Mononuclear cell (primary cell): ENCODE measurements at regions not wholly inside any gene's neighbourhood (a gene's known extent, or its start where the extent isn't known, plus 50 kb on each side); places are given as distances from the start of the nearest gene placed in this dataset.

Source experiments
- H3K27me3 ChIP-seq: 2 replicates; pipeline ENCODE4 v1.6.0; 2011; ENCODE audit warnings: low read length, control low read depth; ENCODE audit not compliant: insufficient read depth
- H3K4me1 ChIP-seq: 2 replicates; pipeline ENCODE4 v1.5.1; 2011; ENCODE audit warnings: mild to moderate bottlenecking, low read length, control low read depth; ENCODE audit not compliant: insufficient read depth
- H3K4me3 ChIP-seq: 2 replicates; pipeline ENCODE4 v1.5.1; 2011; ENCODE audit warnings: mild to moderate bottlenecking, low read length, moderate library complexity
- H3K9me3 ChIP-seq: 2 replicates; pipeline ENCODE4 v1.5.1; 2011; ENCODE audit warnings: low read depth, mild to moderate bottlenecking, control low read depth, low read length

DNA sequence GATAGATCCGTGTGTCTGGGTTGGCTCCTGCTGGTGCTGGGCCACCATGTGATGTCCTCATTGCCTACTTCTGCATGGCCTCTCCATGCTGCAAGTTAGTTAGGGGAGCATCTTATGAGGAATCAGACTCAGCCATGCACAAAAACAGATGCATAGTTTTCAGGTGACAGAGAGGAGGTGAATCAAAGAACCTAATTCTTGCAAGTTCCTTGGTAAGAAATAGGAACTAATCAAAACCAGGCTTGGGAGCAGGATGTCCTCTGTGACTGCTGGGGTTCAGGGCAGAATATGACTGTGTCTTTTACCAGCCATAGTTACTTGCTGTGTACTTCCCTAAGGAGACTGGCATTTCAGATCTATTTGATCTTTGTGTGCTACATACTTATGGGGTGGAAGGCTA lies 61.6 kb downstream of the C9orf152 start:
- Histone ChIP-seq H3K4me1 (peaks cover 84% of the 10 kb centered on the region), H3K9me3 (no peaks in the 10 kb centered on the region)

DNA sequence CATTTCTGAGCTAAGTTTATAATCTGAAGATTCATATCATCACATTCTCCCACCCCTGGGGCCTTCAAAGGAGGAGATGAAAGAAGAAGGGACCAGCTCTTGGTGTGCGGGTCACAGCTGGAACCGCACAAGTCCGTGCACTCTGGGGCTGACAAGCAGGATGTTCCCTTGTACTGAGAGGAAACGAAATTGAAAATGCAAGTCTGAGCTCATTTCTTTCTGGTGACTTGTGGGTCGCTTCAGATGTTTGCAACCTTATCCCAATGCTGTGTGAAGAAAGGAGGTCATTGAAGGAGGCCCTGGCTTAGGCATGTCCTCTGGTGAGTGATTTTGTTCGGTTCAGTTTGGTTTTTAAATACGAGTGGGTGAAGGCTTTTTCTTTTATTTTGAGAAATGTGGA lies 59.6 kb downstream of the C9orf152 start:
- no peaks in the 10 kb centered on the region for H3K9me3 ChIP-seq
- no peaks in the 10 kb centered on the region for H3K27me3 ChIP-seq
- H3K4me1 ChIP-seq, result peaks cover 86% of the 10 kb centered on the region
- peak overlapping the region; percentile 20 for H3K4me3 ChIP-seq

More for the DNA sequence above, 61.6 kb downstream of the C9orf152 start:
- Histone ChIP-seq H3K27me3 (no peaks in the 10 kb centered on the region), H3K4me3 (no peak overlapping the region)

DNA sequence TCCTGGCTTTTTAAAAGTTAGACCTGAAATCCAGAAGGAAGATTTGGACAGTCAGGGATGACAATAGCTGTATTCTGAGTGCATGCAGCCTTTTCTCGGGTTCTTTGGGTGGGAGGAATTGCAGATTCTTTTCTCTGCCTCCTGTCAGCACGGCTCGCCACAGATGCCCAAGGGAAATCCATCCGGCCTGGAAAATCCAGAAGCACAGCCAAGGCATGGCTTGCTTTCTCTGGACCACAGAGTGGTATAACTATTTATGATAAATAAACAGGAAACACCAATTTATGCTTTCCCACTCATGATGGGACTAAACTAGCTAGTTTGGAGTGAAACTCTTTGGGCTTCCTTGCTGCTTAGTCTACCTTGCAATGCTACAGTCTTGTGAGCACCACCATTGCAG lies 59.1 kb downstream of the C9orf152 start:
- H3K4me3 ChIP-seq, result peak overlapping the region; percentile 20
- no peaks in the 10 kb centered on the region for H3K27me3 ChIP-seq
- H3K4me1 ChIP-seq, result peaks cover 81% of the 10 kb centered on the region
- no peaks in the 10 kb centered on the region for H3K9me3 ChIP-seq
